Vagina (tissue), 2 donors: ENCODE measurements at regions not wholly inside any gene's neighbourhood (a gene's known extent, or its start where the extent isn't known, plus 50 kb on each side); places are given as distances from the start of the nearest gene placed in this dataset.

ENCODE experiments used
- POLR2A ChIP-seq, 2 donors: fragments of 450-650 bp; IDR thresholded peaks; one replicate each; pipeline ENCODE4 v1.6.1; 2017; ENCODE audit warnings: antibody characterized with exemption in 2 of 2, mild to moderate bottlenecking in 2 of 2, moderate library complexity in 2 of 2
- POLR2AphosphoS5 ChIP-seq, 2 donors: sonication (generic); formaldehyde crosslinking; IDR thresholded peaks; one replicate each; pipeline ENCODE4 v1.9.0; 2017; ENCODE audit warnings: antibody characterized with exemption in 2 of 2, mild to moderate bottlenecking in 2 of 2, low read depth in 1 of 2; ENCODE audit not compliant: insufficient read depth in 1 of 2
- TF ChIP-seq, protein P1 (sequence below), 3 experiments: fragments of 450-650 bp in 2 of 3; fragments of 200-600 bp in 1 of 3; sonication (generic) in 1 of 3; IDR thresholded peaks; one replicate each; pipeline ENCODE4 v1.5.1; 2017 to 2019; ENCODE audit warnings: antibody characterized with exemption in 3 of 3, mild to moderate bottlenecking in 2 of 3, moderate library complexity in 2 of 3

DNA sequence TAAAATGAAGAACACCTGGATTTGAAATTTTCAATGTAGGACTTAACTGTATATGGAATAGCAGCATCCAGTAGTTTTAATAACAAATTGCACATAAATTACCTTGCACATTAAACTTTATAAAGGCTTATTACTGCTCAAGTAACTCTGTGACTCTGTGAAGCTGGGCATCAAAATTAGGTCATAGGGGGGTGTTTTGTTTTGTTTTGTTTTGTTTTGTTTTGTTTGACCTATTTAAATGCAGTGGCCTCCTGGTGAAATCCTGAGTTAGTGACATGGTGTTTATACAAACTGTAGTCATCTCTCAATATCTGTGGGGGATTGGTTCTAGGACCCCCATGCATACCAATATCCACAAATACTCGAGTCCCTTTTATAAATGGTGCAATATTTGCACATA lies 51.9 kb upstream of the ADAD1 start:
- TF ChIP-seq, protein P1, sequence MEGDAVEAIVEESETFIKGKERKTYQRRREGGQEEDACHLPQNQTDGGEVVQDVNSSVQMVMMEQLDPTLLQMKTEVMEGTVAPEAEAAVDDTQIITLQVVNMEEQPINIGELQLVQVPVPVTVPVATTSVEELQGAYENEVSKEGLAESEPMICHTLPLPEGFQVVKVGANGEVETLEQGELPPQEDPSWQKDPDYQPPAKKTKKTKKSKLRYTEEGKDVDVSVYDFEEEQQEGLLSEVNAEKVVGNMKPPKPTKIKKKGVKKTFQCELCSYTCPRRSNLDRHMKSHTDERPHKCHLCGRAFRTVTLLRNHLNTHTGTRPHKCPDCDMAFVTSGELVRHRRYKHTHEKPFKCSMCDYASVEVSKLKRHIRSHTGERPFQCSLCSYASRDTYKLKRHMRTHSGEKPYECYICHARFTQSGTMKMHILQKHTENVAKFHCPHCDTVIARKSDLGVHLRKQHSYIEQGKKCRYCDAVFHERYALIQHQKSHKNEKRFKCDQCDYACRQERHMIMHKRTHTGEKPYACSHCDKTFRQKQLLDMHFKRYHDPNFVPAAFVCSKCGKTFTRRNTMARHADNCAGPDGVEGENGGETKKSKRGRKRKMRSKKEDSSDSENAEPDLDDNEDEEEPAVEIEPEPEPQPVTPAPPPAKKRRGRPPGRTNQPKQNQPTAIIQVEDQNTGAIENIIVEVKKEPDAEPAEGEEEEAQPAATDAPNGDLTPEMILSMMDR (IDR thresholded peaks at IDR 0.05), result no peak
- TF ChIP-seq POLR2A (IDR thresholded peaks at IDR 0.05) (no peak), POLR2AphosphoS5 (IDR thresholded peaks at IDR 0.05; ENCODE audit: insufficient read depth in 1 of 2, low read depth in 1 of 2) (no peak)
